GM18873 (cell line): ENCODE measurements at regions not wholly inside any gene's neighbourhood (a gene's known extent, or its start where the extent isn't known, plus 50 kb on each side); places are given as distances from the start of the nearest gene placed in this dataset.

Experiments
- ATAC-seq: cut with Tn5 transposase; IDR thresholded peaks from one replicate; pipeline ENCODE4 v1.9.1; 2021; ENCODE audit warnings: mild to moderate bottlenecking, moderate library complexity, moderate number of reproducible peaks; ENCODE audit not compliant: unreplicated experiment, low FRiP score

- ATAC-seq, result no peak
Observed at GRCh38 chr10:58140691-58141347, 126.9 kb downstream of the IPMK start.

DNA sequence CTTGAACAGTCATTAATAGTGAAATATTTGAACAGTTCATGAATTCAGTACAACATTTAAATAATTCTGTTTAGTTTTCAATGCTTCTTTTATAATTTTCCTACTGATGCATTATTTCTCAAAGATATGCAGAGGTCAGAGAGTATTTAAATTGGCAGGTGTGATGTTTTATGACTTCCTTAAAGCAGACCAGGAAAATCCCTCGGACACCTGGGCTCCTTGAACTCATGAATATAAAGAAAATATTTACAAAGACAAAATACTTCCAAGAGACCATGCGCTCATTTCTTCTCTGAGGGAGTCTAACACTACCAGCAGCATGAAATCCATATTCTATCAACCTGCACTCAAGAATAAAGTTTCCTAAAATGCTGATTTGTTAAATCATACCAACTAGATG is 127.6 kb downstream of the IPMK start:
- no peak for ATAC-seq

DNA sequence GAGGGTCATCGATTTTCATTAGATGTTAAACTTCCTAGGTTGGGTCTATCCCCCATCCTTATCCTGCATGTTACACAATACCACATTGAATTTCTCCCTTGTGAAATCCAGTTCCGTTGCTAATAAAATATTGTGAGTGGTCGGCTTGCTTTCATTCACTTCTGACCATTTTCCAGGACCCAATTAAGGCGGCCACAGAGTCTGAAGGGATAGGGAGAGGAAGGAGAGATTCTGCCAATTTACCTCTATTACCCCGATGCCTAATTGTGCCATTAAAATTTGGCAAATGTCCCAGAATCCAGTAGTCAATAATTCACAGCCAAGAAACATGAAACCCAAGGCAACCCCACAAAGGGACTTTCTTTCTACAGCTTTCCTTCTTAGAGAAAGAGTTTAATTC is 129.9 kb downstream of the IPMK start:
- no peak for ATAC-seq

GRCh38 chr10:58115218-58116050 is 152.3 kb downstream of the IPMK start:
- no peak for ATAC-seq

DNA sequence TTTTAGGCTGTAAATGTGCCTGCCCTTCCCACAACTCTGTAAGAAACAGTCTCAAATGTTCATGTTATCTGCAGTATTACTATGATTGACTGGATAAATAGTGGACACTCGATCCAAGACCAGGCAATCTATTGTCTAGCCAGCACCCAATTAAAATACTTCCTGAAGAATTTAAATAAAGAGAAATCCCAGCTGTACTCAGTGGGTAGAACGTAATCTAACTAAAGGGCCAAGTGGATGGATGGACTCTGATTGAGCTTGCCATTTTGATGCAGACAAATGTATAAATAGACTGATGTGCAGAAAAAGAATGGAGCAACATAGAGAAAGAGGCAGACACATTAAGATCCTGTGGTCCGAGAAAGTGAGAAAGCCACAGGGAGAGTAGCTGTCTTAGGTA is 158.0 kb downstream of the IPMK start:
- no peak for ATAC-seq

GRCh38 chr10:58107506-58107905 is 160.2 kb downstream of the IPMK start:
- ATAC-seq, result no peak

DNA sequence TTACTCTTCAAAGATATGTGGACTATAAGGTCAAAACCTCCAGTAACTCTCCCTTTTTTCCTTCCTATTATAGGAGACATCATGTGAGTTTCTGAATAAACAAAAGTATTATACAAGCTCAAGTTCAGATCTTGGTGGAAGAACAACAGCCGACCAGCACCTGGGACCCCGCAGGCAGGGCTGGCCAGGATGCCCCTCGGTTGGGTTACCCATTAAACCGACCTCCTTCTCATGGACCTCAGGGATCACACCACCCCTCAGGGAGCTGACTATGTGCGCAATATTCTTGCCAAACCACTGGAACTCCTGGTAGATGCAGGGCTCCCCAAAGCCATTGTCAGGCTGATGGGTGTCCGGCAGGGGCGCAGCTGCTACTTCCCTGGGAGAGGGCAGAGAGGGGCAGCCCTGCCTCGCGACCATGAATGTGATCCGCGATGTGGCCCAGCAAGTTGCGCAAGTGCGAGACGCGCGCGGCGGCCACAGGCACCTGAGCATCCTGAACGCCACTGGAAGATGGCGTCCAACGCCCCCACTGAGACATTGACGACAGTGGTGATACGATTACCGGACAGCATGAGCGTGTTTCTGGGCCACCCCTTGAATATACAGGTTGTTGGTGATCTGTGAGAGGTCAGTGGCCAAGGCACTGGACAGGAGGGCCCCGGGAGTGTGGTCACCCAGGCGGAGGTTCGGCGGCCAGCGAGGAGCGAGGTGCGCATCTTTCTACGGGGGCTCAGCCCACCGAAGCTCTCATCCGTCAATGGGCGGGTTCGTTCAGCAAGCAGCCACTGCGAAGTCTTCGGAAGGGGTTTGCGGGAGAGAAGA is 161.3 kb downstream of the IPMK start:
- ATAC-seq, result no peak

- ATAC-seq, result no peak
Observed at GRCh38 chr10:58104351-58104751, 163.3 kb downstream of the IPMK start.

DNA sequence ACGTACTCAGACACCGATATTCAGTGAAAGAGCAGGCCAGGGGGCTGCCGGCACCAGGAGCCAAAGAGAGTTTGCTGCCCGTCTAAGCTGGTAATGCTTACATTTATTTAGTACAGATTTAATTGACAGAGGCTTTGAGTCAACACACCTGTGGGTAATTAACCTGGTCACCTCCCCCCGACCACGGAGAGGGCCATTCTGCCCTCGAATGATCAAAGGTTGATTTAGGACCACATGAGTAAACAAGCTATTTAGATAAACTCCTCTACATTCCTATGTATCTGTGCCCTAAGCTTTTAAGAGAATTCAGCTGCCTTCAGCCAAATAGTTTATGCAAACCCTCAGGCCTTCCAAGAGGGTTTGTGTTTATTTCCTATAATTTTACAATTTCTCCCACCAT is 164.8 kb downstream of the IPMK start:
- no peak for ATAC-seq

DNA sequence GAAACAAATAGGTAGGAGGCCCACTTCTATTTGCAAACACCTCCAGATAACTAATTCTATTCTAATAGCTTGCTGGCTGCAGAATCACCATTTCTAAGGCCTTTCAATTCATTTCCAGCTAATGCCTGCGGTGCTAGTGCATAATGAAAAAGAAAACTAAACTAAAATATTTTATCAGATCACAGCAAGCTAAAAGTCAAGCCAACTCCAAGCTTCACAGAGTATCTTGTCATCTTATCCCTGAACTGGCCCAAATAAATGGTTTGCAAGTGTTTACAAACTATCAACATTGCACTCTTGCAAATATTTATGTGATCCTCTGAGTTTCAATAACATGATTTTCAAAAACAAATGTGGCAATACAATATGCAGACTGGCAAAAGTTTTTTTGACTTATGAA is 166.0 kb downstream of the IPMK start:
- no peak for ATAC-seq

- peak; percentile 80 for ATAC-seq
Observed at GRCh38 chr10:58094985-58095718, 172.5 kb downstream of the IPMK start.

GRCh38 chr10:58091886-58092285 is 175.8 kb downstream of the IPMK start:
- ATAC-seq, result no peak

GRCh38 chr10:58089739-58090138 is 178.0 kb downstream of the IPMK start:
- no peak for ATAC-seq

GRCh38 chr10:58087896-58088295 is 179.8 kb downstream of the IPMK start:
- ATAC-seq, result no peak

DNA sequence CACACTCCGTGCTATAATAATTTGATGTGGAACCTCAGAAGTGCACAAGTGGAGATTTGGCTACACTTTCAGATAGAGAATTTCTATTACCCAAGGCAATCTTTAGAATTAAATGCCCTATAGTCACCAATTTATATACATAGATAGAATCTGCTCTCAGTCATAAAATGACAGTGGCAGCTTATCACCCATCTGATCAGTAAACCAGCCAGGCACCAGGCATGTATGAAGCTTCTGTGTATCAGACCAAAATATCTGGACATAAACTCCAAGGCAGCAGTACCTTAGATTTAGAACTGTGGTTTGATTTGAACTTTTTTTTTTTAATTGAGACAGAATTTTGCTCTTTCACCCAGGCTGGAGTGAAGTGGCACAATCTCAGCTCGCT is 180.9 kb downstream of the IPMK start:
- ATAC-seq, result no peak

- ATAC-seq, result peak; percentile 62
Observed at GRCh38 chr10:58086144-58086762, 181.4 kb downstream of the IPMK start.

DNA sequence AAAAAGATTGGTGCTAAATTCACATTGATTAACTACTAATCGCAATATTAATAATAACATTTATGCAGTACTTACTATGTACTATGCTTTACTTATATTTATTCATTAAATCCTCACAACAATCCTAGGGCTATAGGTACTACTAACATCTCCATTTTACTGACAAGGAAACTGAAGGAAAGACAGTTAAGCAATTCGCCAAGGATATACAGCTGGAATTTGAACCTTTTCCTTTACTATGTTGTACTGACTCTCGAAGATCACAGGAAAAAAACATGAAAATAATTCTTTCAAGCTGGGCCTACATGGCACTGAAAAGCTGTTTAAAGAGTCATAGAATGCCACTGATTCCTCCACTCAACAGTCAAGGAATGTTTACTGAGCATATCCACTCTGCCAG is 185.4 kb downstream of the IPMK start:
- no peak for ATAC-seq

GRCh38 chr10:58081353-58081752 is 186.3 kb downstream of the IPMK start:
- no peak for ATAC-seq

DNA sequence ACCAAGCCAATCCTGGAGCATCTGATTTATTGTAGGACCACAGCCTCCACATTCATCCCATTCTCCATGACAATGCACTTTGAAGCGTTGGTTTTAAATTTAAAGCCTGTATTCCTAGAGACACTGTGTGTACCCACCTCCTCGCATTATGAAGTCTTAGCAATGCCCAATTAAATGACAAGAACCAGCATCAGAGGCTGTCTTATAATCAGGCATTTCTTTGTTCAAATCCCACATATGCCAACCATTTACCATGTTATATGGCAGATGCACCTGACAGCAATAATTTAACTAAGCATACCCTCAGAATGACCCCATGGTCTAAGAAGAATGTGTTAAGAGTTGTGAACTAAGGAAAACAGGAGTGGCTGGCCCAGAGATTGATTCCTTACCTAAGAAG is 188.2 kb downstream of the IPMK start:
- no peak for ATAC-seq

DNA sequence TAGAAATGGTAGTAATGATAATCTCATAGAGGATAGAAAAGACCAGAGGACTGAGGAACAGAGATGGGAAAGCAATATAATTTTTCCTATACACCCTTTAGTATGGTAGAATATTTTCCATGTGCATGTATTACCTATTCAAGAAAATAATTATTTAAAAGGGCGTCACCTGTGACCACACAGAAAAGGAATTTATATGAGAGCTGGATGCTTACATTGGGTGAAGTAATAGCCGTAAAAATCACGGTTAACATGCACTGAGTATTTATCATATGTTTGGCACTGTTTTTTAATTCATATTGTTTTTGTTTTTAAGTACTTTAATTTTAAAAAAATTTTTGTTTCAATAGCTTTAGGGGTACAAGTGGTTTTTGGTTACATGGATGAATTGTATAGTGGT is 195.1 kb downstream of the IPMK start:
- no peak for ATAC-seq
